Limb (tissue), 2 donors: ENCODE measurements at regions not wholly inside any gene's neighbourhood (a gene's known extent, or its start where the extent isn't known, plus 50 kb on each side); places are given as distances from the start of the nearest gene placed in this dataset.
"Not testable (repeated sequence)": the region's sequence is repeated elsewhere in the genome, so short reads cannot be mapped to it uniquely, and the experiment has no call there.

Source experiments
- DNase-seq, 2 donors: peaks; one replicate each; pipeline ENCODE4 v3.0.0-alpha.2; 2016; ENCODE audit errors: extremely low spot score in 2 of 2

DNA sequence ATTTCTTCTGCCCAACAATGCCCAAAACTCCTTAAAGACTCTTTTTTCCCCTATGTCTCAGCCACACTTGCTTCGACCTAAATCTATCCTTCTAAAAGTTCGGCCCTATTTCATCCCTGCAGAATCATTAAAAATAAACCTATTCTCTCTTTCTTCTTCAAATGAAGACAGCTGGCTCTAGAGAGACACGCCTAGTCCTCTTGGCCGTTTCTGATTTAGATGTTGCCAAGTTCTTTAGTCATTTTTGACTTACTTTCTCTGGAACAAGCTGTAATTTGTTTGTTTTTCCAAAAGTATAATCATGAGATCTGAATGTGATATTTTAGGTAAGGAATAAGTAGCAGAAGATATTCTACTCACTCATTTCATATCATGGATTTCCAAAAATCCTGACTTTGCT, 211.6 kb downstream of the CENPC start:
- DNase-seq: no peak

DNA sequence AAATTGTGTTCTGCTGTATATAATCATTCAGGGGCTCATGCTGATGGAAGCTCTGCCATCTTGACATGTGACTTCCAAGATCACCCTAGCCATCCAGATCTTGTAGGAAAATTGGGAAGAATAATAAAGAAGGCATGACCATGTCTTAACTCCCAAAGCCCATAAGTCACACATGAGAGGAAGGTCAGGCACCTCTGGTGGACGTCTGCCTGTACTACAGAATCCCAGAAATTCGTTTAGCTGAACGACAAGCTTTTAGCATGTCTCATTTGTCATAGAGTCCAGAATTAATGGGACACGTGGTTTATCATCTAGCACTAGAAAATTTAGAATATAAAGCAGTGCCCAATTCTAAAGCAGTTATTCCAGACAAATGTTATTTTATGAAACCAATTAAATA, 212.7 kb downstream of the CENPC start:
- DNase-seq: no peak

GRCh38 chr4:67328393-67328792, 216.9 kb downstream of the CENPC start:
- no peak for DNase-seq

DNA sequence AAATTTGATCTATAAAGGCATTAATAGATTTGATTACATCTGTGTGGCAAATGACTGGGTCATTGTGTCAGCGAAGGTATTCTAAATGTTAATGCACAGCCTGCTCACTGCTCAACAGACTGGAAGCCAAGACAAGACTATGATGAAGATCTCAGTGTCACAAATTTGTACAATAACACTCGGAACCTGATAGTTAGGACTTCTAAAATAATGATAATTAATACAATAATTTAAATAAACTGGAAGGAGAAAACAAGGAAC, 217.4 kb downstream of the CENPC start:
- no peak for DNase-seq

DNA sequence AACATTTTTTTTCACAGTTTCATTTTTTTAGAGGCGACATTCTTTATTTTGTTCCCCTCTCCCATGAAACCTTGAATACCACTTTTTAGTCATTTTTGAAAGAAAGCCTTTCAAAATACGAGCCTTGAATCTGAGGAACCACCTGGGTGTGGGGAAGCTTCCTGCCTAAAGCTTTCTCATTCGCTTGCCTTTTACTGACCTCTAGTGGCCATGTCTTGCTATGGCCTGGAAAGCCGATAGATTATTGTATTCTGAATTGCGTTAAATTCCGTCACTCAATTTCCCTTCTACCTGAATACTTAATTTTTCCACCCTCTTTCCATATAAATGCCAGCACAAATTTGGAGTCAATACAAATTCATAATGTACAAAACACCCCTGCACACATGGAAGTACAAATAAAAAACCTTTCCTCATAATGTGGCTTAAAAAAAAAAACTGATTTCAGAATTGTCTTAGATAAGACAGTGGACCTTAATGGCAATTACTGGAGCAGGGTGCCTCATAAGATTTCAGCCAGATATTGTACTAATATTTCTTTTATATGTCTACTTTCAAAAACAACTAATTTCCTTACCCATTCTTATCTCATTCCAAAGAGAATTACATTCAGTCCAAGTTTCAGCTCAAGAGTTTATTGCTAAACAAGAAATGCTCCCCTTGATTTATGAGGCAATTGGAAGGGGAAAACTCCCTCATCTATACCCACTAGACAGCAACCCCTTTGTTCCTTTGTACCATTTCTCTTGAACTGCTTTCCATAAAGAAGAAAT, 217.9 kb downstream of the CENPC start:
- peak; percentile 58 to 73 for DNase-seq

DNA sequence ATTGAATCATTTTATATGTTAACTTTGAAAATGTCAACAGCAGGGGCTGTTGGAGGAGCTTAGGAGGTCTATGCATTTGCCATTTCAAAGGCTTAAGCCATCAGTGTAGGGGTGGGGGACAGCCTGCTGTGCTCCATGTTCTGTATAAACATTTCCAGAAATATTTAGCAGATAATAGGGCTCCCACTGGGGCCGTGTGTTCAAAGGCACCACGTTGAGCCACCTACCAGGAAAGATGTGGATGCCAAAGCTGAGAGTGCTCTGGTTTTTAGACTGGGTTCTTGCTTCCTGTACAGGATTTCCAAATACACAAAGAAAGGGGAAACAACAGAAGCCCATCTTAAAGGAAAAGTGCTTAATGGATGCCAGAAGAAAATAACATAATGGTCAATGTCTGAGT, 219.5 kb downstream of the CENPC start:
- no peak for DNase-seq

DNA sequence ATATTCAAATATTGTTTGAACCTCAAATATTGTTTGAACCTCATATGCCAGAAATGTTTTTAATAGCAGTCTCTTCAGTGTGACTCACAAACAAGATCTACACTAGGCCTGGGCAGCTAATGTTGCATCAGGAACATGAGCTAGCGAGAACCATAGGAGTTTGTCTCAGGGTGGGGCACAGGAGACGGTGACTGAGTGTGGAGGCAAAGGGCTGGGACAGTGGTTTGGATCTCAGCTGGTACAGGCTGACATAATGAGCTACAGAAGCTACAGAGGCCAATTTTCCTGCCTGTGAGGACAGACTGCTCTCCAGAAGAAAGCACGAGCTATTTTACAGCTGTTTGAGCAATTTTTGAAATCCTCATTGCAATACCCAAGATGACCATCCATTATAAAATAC, 224.7 kb downstream of the CENPC start:
- no peak for DNase-seq

GRCh38 chr4:67319607-67320006, 225.7 kb downstream of the CENPC start:
- DNase-seq: not testable (repeated sequence)

GRCh38 chr4:67300497-67301185, 244.7 kb downstream of the CENPC start:
- not testable (repeated sequence) for DNase-seq

DNA sequence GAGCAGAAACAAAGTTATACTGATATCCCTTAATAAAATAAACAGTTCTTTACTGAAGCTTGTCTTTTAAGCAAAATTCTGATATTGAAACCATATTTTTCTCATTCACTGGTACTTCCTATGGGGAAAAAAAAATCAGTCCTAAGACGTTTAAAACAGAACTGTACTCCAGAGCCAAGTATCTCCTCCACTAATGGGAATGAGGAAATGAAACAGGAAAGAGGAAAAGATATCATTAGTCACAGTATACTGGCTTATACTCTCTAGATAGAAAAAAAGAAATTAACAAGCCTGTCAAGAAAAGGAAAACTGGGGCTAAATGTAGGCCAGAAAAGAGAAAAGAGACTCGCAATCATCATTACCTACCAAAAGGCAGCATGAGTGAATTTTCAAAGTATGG, 252.7 kb downstream of the CENPC start:
- DNase-seq: no peak

DNA sequence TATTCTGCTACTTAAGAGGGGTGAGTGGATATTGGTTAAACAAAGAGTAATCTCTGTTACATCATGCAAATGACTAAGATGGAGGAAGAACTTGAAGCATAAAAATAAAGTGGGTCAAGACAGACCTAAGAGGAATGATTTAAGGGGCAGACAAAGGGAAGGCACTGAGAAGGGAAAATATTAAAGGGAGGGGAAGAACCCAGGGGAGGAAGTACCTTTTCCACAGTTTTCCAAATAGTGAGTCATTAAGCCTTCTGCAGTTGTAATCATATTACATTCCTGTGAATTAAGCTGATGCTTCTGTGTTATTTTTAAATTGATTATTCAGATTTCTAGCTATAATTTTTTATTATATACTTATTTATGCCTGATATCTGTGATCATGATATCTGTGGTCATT, 253.3 kb downstream of the CENPC start:
- no peak for DNase-seq

DNA sequence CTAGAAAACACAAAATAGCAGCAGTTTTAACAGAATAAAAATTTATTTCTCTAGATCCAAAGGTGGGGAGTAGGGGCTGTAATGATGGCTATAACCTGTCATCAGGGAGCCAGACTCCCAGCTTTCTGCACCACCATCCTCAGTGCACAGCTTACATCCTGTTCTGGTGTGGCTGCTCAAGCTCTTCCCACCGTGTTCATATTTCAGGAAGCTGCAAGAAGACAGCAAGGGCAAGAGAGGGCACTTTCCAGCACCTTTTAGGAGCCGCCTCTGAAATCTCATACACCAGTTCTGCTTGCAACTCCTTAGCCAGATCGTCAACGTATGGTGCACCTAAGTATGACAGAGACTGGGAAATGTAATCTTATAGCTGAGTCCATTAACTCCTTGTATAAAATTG, 253.7 kb downstream of the CENPC start:
- no peak for DNase-seq

GRCh38 chr4:67288964-67289363, 256.3 kb downstream of the CENPC start:
- DNase-seq: no peak

DNA sequence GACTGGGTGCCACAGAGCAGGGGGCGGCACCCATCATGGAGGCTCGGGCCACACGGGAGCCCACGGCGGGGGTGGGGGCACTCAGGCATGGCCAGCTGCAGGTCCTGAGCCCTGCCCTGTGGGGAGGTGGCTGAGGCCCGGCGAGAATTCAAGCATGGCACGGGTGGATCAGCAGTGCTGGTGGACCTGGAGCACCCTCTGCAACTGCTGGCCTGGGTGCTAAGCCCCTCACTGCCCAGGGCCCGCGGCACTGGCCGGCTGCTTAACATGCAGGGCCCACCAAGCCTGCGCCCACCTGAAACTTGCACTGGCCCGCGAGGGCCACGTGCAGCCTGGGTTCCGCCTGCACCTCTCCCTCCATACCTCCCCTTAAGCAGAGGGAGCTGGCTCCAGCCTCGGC, 258.6 kb downstream of the CENPC start:
- DNase-seq: no peak

DNA sequence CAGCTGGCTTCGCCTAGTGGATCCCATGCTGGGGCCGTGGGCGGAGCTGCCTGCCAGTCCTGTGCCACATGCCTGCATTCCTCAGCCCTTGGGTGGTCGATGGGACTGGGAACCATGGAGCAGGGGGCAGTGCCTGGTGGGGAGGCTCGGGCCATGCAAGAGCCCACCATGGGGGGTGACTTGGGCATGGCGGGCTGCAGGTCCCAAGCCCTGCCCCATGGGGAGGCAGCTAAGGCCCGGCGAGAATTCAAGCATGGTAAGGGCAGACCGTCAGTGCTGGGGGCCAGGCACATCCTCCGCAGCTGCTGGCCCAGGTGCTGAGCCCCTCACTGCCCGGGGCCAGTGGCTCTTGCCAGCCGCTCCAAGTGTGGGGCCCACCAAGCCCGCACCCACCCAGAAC, 262.6 kb downstream of the CENPC start:
- DNase-seq: no peak

DNA sequence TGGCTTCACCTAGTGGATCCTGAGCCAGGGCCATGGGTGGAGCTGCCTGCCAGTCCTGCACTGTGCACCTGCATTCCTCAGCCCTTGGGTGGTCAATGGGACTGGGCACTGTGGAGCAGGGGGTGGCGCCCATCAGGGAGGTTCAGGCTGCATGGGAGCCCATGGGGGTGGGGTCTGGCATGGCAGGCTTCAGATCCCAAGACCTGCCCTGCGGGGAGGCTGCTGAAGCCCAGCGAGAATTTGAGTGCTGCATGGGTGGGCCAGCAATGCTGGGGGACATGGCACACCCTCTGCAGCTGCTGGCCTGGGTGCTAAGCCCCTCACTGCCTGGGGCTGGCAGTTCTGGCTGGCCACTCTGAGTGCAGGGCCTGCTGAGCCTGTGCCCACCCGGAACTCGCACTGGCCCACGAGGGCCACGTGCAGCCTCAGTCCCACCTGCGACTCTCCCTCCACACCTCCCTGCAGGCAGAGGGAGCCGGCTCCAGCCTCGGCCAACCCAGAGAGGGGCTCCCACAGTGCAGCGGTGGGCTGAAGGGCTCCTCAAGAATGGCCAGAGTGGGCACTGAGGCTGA, 270.0 kb downstream of the CENPC start:
- DNase-seq: no peak

DNA sequence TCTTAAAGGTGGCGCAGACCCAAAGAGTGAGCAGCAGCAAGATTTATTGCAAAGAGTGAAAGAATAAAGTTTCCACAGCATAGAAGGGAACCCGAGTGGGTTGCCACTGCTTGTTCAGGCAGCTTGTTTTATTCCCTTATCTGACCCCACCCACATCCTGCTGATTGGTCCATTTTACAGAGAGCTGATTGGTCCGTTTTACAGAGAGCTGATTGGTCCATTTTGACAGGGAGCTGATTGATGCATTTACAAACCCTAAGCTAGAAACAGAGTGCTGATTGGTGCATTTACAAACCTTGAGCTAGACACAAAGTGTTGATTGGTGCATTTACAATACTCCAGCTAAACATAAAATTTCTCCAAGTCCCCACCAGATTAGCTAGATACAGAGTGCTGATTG, 270.6 kb downstream of the CENPC start:
- not testable (repeated sequence) for DNase-seq

DNA sequence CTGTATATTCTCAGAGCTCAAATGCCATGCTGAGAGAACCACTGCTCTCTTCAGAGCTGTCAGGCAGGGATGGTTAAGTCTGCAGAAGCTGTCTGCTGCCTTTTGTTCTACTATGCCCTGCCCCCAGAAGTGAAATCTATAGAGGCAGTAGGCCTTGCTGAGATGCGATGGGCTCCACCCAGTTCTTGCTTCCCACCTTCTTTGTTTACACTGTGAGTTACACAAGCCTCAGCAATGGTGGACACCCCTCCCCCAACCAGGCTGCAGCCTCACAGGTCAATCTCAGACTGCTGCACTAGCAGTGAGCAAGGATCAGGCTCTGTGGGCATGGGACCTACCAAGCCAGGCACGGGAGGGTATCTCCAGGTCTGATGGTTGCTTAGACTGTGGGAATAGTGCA, 271.6 kb downstream of the CENPC start:
- no peak for DNase-seq

DNA sequence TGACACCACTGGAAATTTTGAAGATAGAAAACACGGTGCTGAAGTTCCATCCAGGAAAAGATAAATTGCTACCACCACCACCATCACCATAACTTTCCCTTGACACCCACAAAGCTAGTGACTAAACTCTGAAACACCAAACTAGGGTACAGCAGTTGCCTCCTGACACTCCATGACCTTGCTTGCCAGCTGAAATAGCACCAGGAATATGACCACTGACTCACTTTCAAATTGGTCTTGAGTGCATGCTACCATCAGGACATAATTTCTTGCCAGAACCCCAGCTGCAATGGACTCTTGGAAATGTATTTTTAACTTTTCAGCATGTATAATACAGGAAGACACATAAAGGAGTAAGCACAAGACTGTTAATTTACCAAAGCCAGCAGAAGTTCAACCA, 283.3 kb downstream of the CENPC start:
- no peak for DNase-seq

DNA sequence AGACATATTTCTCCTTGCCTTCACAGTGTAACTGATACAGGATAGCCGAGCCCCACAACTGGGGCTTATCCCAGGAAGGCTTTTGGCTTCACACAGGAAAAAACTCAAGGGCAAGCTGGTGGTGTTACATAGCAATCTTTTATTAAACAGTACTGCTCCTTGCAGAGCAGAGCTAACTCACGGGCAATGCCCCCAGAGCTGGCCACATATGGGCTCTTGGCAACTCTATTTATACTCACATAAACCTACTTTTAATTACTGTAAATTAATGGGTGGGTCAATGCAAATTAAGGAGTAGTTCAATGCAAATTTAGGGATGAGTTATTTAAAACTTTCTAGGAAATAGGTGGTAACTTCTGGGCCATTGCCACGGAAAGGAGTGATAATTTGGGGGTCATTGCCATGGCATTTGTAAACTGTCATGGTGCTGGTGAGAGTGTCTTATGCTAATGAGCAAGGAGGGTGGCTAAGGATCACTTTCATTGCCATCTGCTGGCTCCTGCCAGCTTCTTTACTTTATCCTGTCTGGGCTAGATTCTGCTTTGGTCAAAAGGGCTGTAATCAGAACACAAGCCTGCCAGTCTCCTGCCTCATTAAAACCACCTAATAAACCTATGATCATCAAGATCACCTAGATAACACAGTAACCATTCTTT, 288.8 kb downstream of the CENPC start:
- no peak for DNase-seq

DNA sequence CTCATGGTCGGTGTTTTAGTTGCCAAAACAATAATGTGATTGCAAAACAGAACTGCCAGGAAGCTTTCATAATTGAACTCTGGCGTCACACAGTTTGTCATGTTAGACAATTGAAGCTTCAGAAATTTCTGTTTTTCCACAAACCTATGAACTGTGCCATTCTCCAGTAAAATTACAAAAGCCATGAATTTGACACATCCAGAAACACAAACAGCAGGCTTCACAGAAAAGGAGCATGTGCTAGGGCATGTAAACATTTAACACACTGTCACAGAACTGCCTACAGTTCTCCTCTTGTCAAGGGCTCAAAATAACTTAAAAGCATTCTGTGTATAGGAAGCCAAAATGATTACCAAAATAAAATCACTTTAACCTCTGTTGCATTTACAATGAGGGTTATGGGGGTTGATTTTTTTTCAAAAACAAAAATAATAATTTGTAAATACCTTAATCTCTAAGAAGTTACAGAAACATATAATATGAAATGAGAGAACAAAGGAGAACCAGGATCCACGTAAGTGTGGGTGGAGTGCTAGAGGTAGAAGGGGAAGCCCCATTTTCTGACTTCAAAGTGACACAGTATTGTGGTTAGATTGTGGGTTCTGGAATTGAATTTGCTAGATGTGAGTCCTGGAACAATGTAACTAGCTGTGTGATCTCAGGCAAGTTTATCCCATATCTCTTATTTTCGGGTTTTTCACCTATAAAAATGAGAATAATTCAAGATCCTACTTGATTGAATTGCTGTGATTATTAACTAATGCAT, 295.0 kb downstream of the CENPC start:
- no peak for DNase-seq

DNA sequence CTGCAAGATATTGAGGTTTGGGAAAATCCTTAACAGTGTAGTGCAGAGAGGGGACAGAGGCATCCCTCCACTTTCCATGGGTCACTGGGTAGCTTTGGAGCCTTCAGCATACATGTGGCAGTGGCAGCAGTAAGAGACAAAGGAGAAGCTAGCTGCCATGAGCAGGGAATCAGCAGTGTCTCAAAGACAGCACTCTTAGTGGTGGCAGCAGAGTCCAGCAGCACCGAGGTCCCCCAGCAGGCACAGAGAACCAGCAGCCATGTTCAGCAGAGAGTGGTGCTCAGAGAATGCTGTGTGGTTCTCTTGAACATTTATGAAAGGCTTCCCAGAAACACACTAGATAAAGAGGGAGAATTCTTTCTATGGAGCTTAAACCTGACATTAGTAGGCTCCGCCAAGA, 308.5 kb downstream of the CENPC start:
- no peak for DNase-seq
